Pulmonary artery endothelial cell (primary cell): ENCODE measurements at regions not wholly inside any gene's neighbourhood (a gene's known extent, or its start where the extent isn't known, plus 50 kb on each side); places are given as distances from the start of the nearest gene placed in this dataset.
A peak's percentile ranks its signal among the peaks of the same experiment; 100 is the strongest.

Experiments
- DNase-seq: peaks from one replicate; pipeline ENCODE4 v3.0.0-alpha.2; 2011; ENCODE audit warnings: low read depth, low spot score

GRCh38 chr3:72345237-72345878 lies 502.9 kb downstream of the SHQ1 start:
- no peak for DNase-seq

GRCh38 chr3:72344647-72345046 lies 503.6 kb downstream of the SHQ1 start:
- no peak for DNase-seq

DNA sequence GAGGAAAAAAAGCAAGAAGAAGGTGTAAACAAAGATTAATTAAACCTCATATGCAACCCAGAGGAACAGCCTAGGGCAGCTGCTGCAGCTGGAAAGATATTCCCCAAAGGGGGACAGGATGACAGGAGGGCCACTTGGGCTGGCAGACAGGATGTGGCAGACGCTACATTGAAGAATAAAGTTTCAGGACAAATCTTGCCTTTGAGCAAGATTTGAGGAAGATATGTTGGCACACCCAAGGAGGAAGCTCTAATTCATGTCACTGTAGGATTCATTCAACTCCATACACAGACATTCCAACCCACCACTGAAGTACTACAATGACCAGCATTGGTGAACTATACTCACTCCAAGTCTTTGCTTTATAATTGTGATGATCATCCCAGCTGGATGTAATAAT lies 504.0 kb downstream of the SHQ1 start:
- no peak for DNase-seq

DNA sequence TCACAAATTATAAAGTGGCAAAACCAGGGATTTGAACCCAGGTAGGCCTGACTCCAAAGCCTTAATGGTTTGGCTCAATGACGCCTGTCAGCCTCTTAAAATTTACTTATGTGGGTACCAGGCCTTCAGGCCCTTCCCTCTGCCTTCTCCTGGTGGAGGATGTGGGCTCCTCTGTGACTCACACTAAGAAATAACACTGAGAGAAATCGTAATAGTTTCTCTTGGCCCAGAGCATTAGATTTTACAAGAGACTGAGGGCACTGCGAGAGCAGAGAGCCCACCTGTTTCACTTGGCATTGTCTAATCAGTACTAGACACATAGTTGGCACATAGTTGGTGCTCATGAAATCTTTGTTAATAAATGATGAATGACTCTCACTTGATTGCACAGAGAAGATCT lies 505.2 kb downstream of the SHQ1 start:
- no peak for DNase-seq

DNA sequence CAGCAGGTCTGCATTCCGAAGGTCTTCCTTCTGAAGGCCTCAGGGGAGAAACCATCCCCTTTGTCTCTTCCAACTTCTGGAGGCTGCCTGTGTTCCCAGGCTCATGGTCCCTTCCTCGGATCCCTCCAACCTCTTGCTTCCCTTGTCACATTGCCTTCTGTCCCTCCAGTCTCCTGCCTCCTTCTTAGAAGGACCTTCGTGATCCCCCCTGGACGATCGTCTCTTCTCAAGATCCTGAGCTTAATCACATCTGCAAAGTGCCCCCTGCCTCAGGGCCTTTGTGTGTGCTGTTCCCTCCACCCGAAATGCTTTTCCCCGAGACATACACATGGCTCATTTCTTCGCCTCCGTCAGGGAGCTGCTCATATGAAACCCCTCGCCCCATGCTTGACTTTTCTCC lies 505.8 kb downstream of the SHQ1 start:
- no peak for DNase-seq

- no peak for DNase-seq
These were observed 506.3 kb downstream of the SHQ1 start for GRCh38 chr3:72341920-72342319.

- DNase-seq: no peak
These were observed 506.9 kb downstream of the SHQ1 start for GRCh38 chr3:72341380-72341770.

DNA sequence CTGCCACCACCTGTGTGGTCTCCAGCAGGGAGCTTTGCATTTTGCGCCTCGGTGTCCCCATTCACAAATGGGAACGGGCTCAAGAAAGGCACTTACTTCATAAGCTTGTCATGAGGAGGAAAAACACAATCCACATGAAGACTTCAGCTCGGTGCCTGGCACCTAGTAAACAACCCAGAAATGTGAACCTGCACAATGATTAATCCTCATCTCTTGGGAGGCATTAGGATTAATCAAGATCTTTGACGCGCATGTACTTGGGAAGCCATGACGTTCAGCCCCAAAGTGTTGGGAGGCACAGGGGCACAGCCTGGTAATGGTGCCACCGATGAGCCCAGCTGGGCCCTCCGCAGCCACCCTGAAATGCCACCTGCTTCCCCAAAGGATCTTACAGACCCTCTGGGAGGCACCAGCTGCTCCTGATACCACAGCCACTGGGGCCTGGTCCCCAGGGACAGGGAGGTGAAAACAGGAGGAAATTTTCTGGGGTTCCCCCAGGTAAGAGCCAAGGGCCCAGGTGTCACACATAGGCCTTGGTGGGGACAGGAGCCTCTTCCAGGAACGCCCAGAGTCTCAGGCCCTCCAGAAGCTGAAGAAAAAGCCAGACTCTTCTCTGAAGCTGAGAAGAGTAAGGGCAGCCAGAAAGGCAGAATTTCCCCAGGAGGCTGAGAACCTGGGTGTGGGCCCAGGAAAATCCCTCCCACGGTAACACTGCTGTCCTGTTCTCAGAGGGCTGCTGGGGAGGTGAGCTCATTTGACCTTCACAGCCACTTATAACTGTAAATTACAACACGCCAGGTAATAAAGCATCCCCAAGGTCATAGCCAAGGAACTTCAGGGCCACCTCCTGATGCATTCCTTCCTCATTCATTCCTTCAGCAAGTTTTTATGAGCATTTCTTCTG lies 507.5 kb downstream of the SHQ1 start:
- DNase-seq: no peak

- DNase-seq: no peak
These were observed 508.2 kb downstream of the SHQ1 start for GRCh38 chr3:72340056-72340455.

DNA sequence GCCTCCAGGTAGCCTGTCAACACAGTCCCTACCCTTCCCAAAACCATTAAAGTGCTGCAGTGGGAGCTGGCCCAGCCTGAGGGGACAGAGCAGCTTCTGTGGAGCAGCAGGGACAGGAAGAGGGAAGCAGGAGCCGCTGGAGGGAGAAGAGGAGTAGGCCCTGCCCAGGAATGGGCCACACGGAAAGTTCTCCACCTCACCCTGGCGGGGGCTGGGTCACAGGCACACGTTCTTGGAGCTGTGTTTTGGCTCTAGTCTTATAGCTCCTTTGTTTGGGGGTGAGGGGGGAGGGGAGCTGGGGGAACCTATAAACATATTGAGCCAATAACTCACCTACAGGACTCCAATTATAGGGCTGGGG lies 508.6 kb downstream of the SHQ1 start:
- DNase-seq: no peak

DNA sequence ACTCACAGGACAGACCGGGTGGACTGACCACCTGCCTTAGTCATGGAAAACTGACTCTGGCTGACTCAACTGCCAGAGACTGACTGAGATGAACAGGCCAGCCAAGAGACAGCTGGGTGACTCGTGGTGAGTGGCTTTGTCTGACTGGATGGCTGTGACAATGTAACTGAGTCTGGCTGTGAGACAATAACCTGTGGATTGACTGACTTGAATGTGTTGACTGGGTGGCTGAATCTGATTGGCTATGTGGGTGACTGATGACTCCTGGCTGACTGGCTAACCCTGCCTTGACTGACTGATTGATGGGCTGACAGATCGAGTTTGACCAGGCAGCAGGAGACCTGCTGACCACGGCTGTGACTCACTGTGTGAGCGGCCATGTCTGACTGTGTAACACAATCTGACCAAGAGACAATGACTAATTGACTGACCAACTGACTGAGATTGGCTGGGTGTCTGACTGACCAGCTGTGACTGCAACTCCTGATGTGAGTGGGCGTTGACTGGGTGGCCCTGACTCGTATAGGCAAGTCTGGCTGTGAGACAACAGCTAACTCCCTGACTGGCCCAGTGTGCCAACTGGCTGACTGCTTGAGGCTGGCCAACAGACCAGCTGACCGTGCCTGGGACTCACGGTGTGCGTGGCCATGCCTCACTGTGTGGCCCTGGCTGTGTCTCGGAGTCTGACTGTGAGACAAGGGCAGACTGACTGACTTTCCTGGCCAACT lies 509.1 kb downstream of the SHQ1 start:
- DNase-seq: peak; percentile 40

DNA sequence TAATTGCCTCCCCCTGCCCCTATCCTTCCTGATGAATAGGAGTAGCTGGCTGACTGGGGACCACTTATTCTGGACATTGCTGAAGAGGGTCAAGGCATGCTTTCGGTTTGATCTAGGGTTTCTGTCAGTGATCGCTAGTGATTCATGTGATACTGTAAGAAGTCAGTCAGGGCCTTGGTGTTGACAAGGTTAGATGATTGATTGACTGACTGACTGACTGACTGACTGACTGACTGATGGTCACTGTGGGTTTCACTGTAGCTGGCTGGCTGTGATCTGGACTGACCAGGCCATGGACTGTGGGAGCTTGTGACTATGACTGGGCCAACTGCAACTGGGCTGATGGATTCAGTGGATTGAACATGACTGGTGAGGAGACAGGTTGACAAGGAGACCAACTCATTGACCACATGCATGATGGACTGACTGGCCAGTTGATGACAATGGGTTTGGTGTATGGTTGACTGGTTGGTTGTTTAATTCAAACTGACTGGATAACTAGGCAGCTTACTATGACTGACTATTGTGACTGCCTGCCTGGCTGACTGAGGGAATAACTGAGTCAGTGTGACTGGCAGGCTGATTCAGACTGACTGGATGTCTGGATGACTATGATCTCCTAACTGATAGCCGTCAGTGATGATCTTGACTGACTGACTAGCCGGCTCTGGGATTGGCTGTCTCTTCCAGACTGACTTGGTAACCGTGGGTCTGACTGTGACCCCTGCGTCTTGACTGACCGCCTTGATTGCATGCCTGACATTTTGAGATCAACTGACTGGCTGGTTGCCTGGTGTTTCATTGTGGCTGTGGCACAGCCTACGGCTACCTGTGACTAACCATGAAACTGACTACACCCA lies 509.9 kb downstream of the SHQ1 start:
- no peak for DNase-seq

DNA sequence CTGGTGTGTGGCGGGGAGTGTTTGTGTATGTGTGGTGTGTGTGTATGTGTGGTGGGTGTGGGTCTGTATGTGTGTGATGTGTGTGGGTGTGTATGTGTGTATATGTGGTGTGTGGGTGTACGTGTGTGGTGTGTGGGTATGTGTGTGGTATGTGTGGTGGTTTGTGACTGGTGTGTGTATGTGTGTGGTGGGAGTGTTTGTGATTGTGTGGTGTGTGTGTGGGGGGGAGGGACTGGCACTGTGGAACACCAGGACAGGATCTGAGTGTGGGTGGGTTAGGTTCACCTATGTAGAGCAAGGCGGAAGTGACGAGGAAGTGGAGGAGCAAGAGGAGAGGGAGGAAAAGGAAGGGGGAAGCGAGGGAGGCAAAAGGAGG lies 510.8 kb downstream of the SHQ1 start:
- DNase-seq: no peak

GRCh38 chr3:72336821-72337479 lies 511.3 kb downstream of the SHQ1 start:
- no peak for DNase-seq

GRCh38 chr3:72336114-72336651 lies 512.1 kb downstream of the SHQ1 start:
- DNase-seq: no peak

DNA sequence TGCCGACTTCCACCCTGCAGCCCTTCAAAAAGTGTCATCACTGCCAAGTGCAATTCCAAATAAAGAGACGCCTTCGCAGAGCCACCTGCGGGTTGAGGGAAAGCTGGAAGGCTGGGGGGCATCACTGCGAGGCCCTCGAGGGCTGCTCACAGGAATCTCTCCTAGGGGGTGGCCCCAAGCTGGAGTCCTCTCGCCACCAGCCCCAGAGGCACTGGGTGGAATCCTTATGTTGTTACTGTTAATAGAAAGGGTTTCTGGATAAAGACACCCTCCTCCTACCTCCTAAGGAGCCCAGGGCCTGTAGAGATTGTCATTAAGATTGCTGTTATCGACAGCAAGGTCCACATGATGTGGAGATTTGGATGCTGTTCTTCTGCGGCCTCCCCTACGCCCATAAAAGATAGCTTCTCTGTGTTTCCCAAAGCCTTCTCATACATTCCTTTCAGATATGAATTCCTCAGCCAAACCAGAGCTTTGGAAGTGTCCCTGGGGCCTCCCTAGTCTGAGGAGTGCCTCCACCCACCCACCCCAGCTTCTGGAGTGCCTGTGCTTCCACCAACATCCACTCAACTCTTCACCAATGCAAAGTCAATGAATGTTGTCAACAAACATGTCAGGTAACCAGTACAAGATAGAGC lies 512.7 kb downstream of the SHQ1 start:
- DNase-seq: no peak

DNA sequence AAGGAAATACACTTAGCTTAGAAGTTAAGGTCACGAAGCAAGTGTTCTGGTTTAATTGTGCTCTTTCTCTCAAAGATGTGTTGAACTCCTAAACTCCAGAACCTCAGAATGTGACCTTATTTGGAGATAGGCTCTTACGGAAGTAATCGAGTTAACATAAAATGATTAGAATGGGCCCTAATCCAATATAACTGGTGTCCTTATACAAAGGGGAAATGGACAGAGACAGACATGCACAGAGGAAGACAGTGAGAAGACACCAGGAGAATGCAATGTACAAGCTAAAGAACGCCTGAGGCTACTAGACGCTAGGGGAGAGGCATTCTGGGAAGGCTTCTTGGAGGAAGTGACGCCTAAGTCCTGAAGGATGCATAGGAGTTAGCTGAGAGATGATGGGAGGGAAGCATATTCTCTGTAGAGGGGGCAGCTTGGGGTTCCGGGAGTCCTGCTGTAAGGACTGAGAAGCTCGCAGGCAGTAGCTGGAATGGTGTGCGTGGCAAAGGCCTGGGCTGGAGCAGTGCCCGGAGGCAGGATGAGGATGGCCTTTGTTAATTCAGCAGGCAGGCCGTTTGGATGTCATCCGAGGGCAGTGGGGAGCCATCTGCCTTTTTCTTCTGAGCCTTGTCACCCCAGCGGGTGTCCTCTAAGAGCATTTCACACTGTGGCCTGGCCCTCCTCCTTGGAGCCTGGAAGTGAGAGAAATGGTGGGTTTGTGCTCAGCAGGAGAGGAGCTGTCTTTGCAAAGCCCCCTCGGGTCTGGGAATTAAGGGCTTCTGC lies 513.4 kb downstream of the SHQ1 start:
- DNase-seq: no peak

DNA sequence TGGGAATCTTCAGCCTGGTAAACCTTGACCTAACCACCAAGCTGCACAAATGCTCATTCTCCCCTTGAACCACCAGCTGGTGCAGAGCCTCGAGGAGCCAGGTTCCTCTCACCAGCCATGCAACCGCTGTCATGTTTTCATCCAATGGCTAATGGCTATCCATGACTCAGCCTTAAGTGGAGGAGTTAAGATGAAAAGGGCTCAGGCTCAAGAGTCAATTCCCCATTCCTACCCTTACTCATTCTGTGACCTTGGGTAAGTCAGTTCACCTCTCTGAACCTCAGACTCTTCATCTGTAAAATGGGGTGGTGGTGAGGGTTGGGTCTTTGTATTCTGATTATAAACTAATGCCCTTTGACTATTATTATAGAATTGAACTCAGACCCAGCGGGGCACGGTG lies 515.6 kb downstream of the SHQ1 start:
- DNase-seq: no peak

- DNase-seq: no peak
These were observed 516.2 kb downstream of the SHQ1 start for GRCh38 chr3:72332036-72332435.
